GM19025 (cell line): ENCODE measurements at regions not wholly inside any gene's neighbourhood (a gene's known extent, or its start where the extent isn't known, plus 50 kb on each side); places are given as distances from the start of the nearest gene placed in this dataset.
"Not testable (repeated sequence)": the region's sequence is repeated elsewhere in the genome, so short reads cannot be mapped to it uniquely, and the experiment has no call there.

Source experiments
- ATAC-seq: cut with Tn5 transposase; IDR thresholded peaks from one replicate; pipeline ENCODE4 v1.9.1; 2021; ENCODE audit warnings: mild to moderate bottlenecking, low read depth, moderate library complexity; ENCODE audit not compliant: unreplicated experiment

GRCh38 chr16:79887541-79888540, 287.3 kb upstream of the MAF start:
- no peak for ATAC-seq

GRCh38 chr16:79885320-79885719, 284.8 kb upstream of the MAF start:
- no peak for ATAC-seq

GRCh38 chr16:79883494-79883893, 283.0 kb upstream of the MAF start:
- no peak for ATAC-seq

GRCh38 chr16:79882340-79883005, 281.9 kb upstream of the MAF start:
- no peak for ATAC-seq

GRCh38 chr16:79881107-79881506, 280.6 kb upstream of the MAF start:
- ATAC-seq: not testable (repeated sequence)

GRCh38 chr16:79876332-79876730, 275.8 kb upstream of the MAF start:
- peak; percentile 78 for ATAC-seq

- ATAC-seq: no peak
Observed at GRCh38 chr16:79874391-79874790, 273.9 kb upstream of the MAF start.

GRCh38 chr16:79873825-79874224, 273.3 kb upstream of the MAF start:
- ATAC-seq: no peak

GRCh38 chr16:79871906-79872305, 271.4 kb upstream of the MAF start:
- ATAC-seq: no peak

- no peak for ATAC-seq
Observed at GRCh38 chr16:79870016-79870886, 269.7 kb upstream of the MAF start.

- ATAC-seq: no peak
Observed at GRCh38 chr16:79869304-79870015, 268.9 kb upstream of the MAF start.

- ATAC-seq: no peak
Observed at GRCh38 chr16:79868841-79869240, 268.3 kb upstream of the MAF start.

GRCh38 chr16:79867425-79867997, 267.0 kb upstream of the MAF start:
- no peak for ATAC-seq

- no peak for ATAC-seq
Observed at GRCh38 chr16:79865918-79866317, 265.4 kb upstream of the MAF start.

GRCh38 chr16:79864781-79865391, 264.3 kb upstream of the MAF start:
- ATAC-seq: no peak

GRCh38 chr16:79864032-79864780, 263.7 kb upstream of the MAF start:
- ATAC-seq: no peak

- ATAC-seq: no peak
Observed at GRCh38 chr16:79863128-79864031, 262.8 kb upstream of the MAF start.

- no peak for ATAC-seq
Observed at GRCh38 chr16:79862601-79863000, 262.1 kb upstream of the MAF start.
